NCI-H2171 (cell line): ENCODE measurements at regions not wholly inside any gene's neighbourhood (a gene's known extent, or its start where the extent isn't known, plus 50 kb on each side); places are given as distances from the start of the nearest gene placed in this dataset.

Source experiments
- DNase-seq: peaks from one replicate; lab custom pipeline; 2025; lab: John Stamatoyannopoulos, UW

GRCh38 chr2:34291076-34291475 is 692.0 kb upstream of the FAM98A start:
- peak; percentile 69 for DNase-seq

GRCh38 chr2:34288016-34288415 is 688.9 kb upstream of the FAM98A start:
- DNase-seq, result no peak

GRCh38 chr2:34280606-34281005 is 681.5 kb upstream of the FAM98A start:
- DNase-seq, result no peak

- DNase-seq, result no peak
Observed at GRCh38 chr2:34266908-34267697, 668.0 kb upstream of the FAM98A start.

- DNase-seq, result peak; percentile 51
Observed at GRCh38 chr2:34261701-34262100, 662.6 kb upstream of the FAM98A start.

- no peak for DNase-seq
Observed at GRCh38 chr2:34254272-34254878, 655.3 kb upstream of the FAM98A start.

GRCh38 chr2:34252111-34252510 is 653.0 kb upstream of the FAM98A start:
- no peak for DNase-seq

- no peak for DNase-seq
Observed at GRCh38 chr2:34251578-34251977, 652.5 kb upstream of the FAM98A start.

GRCh38 chr2:34244195-34244594 is 645.1 kb upstream of the FAM98A start:
- no peak for DNase-seq

GRCh38 chr2:34242763-34243123 is 643.6 kb upstream of the FAM98A start:
- peak; percentile 91 for DNase-seq

- DNase-seq, result peak; percentile 26
Observed at GRCh38 chr2:34241905-34242762, 643.0 kb upstream of the FAM98A start.

- DNase-seq, result no peak
Observed at GRCh38 chr2:34239511-34239910, 640.4 kb upstream of the FAM98A start.

- no peak for DNase-seq
Observed at GRCh38 chr2:34234823-34235222, 635.7 kb upstream of the FAM98A start.

GRCh38 chr2:34229998-34230397 is 630.9 kb upstream of the FAM98A start:
- DNase-seq, result peak; percentile 77

GRCh38 chr2:34215174-34215573 is 616.1 kb upstream of the FAM98A start:
- DNase-seq, result no peak

GRCh38 chr2:34210382-34210781 is 611.3 kb upstream of the FAM98A start:
- peak; percentile 20 for DNase-seq

GRCh38 chr2:34204560-34204959 is 605.5 kb upstream of the FAM98A start:
- DNase-seq, result no peak

GRCh38 chr2:34201099-34201498 is 602.0 kb upstream of the FAM98A start:
- no peak for DNase-seq

GRCh38 chr2:34199971-34200370 is 600.9 kb upstream of the FAM98A start:
- DNase-seq, result no peak

- DNase-seq, result no peak
Observed at GRCh38 chr2:34193164-34193563, 594.1 kb upstream of the FAM98A start.

- DNase-seq, result peak; percentile 33
Observed at GRCh38 chr2:34188464-34189303, 589.6 kb upstream of the FAM98A start.

GRCh38 chr2:34179511-34179910 is 580.4 kb upstream of the FAM98A start:
- no peak for DNase-seq
